ENCODE measurements at regions not wholly inside any gene's neighbourhood (a gene's known extent, or its start where the extent isn't known, plus 50 kb on each side); places are given as distances from the start of the nearest gene placed in this dataset.

DNA sequence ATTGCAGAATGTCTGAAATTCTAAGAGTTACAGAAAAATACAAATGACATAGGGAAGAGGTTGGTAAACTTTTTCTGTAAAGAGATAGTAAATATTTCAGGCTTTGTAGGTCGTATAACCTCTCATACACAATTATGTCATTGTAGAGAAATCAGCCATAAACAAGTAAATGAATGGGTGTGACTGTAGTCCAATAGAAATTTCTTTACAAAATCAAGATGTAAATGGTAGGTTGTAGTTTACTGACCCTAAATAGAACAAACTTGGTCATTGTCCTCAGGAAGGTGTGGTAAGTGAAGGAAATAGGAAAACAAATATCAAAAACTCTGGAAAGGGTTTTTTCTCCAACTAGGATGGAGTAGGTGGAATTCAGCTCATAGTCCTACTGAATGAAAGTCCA is 415.5 kb upstream of the SPHKAP start:
- TF ChIP-seq, protein P1, sequence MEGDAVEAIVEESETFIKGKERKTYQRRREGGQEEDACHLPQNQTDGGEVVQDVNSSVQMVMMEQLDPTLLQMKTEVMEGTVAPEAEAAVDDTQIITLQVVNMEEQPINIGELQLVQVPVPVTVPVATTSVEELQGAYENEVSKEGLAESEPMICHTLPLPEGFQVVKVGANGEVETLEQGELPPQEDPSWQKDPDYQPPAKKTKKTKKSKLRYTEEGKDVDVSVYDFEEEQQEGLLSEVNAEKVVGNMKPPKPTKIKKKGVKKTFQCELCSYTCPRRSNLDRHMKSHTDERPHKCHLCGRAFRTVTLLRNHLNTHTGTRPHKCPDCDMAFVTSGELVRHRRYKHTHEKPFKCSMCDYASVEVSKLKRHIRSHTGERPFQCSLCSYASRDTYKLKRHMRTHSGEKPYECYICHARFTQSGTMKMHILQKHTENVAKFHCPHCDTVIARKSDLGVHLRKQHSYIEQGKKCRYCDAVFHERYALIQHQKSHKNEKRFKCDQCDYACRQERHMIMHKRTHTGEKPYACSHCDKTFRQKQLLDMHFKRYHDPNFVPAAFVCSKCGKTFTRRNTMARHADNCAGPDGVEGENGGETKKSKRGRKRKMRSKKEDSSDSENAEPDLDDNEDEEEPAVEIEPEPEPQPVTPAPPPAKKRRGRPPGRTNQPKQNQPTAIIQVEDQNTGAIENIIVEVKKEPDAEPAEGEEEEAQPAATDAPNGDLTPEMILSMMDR (IDR thresholded peaks at IDR 0.05): no peak
- TF ChIP-seq POLR2AphosphoS5 (IDR thresholded peaks at IDR 0.05; ENCODE audit: insufficient read depth in 1 of 2, low read depth in 1 of 2): no peak

All from vagina (tissue), 2 donors.